HG03521 (cell line): ENCODE measurements at regions not wholly inside any gene's neighbourhood (a gene's known extent, or its start where the extent isn't known, plus 50 kb on each side); places are given as distances from the start of the nearest gene placed in this dataset.
"Not testable (repeated sequence)": the region's sequence is repeated elsewhere in the genome, so short reads cannot be mapped to it uniquely, and the experiment has no call there.

Source experiments
- ATAC-seq: cut with Tn5 transposase; IDR thresholded peaks from one replicate; pipeline ENCODE4 v1.9.1; 2021; ENCODE audit warnings: mild to moderate bottlenecking, moderate library complexity; ENCODE audit not compliant: unreplicated experiment

- ATAC-seq = no peak
These were observed 246.1 kb downstream of the KCNRG start for GRCh38 chr13:50261130-50261901.

DNA sequence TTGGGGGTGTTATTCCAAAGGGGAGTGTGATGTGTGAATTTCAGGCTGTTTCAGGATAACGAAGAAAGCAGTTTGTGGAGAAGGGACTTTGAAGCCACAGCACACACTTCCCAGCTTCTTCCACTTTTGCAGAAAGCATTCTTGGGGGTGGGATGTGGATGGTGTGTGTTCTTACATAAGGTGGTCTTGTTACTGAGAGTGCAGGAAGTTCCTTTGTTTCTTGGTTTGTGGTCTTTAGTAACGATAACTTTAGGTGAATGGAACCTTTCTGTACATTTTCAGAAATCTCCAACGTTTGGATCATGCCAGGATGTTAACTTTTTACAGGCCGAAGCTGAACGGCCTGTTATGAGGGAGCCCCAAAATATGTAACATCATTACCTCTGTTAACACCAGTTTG is 251.8 kb downstream of the KCNRG start:
- ATAC-seq = no peak

- ATAC-seq = no peak
These were observed 252.7 kb downstream of the KCNRG start for GRCh38 chr13:50267917-50268316.

DNA sequence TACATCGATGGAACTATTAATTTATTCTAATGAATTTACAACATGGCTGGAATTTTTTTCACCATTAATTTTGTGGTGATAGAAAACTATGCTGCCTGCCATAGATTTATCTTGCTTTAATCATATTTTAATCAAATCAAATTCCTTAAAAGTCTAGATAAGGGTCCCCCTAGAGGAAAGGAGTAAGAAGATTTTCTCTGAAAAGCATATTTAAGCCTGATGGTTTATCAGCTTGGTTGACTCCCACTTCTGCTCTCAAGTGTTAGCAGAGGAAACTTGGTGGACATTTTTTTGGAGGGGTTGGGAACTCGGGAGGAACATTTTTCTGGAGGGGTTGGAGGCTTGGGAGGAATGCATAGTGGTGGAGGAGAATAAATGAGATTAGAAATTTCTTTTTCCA is 253.3 kb downstream of the KCNRG start:
- ATAC-seq = no peak

DNA sequence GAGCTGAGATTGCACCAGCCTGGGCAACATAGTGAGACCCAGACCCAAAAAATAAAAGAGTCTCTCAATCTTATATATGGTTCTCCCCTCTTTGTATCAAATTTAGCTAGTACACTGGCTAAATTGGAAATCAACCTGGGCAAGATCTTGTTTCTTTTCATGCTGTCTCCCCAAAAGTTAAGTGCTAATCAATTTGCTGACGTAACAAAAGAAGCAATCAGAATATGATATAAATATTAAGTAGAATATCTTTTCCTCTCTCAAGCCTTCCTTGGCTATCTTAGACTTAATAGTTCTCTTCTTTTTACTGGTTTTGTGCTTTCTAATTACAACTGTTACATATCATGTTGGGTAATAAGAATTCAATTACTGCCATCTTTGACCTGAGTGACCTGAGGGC is 258.9 kb downstream of the KCNRG start:
- ATAC-seq = no peak

DNA sequence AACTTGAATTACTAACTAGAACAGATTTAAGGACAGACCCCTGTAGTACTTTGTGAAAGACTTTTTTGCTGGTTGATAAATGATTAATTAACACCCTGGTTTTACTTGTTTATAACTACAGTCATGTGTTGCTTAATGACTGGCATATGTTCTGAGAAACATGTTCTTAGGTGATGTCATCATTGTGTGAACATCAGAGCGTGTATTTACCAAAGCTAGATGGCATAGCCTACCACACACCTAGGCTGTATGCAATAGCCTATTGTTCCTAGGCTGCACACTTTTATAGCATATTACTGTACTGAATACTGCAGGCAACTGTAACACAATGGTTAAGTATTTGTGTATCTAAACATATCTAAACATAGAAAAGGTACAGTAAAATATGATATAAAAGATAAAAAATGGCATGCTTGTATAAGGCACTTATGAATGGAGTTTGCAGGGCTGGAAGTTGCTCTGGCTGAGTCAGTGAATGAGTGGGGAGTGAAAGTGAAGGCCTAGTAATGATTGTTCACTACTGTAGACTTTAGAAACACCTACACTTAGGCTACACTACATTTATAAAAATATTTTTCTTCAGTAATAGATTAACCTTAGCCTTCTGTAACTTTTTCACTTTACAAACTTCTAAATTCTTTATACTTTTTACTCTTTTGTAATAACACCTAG is 260.3 kb downstream of the KCNRG start:
- no peak for ATAC-seq

DNA sequence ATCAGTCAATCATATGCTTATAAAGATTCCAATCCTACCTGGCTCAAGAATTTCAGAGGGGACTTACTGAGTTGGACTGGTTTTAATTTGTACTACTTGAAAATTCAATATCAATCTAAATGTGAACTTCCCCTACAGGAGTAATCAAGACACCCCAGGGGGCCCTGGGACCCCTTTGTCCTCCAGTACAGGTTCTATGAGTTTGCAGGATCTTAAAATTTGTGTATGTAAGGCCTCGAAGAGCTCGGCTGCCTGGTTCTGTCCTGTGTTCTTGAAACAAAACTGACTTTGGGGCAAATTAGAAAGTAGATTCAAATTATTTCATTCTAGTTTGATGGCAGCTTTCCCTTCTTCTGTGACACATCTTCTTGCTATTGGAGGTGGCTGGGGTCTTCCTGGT is 261.3 kb downstream of the KCNRG start:
- ATAC-seq = no peak

- ATAC-seq = no peak
These were observed 261.9 kb downstream of the KCNRG start for GRCh38 chr13:50277127-50277526.

DNA sequence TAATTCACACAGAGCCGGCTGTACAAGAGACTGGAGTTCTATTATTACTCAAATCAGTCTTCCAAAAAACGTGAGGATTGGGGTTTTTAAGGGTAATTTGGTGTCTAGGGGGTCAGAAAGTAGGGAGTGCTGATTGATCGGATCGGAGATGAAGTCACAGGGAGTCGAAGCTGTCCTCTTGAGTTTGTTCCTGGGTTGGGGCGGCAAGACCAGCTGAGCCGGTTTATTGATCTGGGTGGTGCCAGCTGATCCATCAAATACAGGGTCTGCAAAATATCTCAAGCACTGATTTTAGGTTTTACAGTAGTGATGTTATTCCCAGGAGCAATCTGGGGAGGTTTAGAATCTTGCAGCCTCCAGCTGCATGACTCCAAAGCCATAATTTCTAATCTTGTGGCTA is 262.7 kb downstream of the KCNRG start:
- ATAC-seq = no peak

- ATAC-seq = no peak
These were observed 265.2 kb downstream of the KCNRG start for GRCh38 chr13:50280441-50280937.

- no peak for ATAC-seq
These were observed 266.8 kb downstream of the KCNRG start for GRCh38 chr13:50282016-50282415.

GRCh38 chr13:50283017-50283416 is 267.8 kb downstream of the KCNRG start:
- no peak for ATAC-seq

DNA sequence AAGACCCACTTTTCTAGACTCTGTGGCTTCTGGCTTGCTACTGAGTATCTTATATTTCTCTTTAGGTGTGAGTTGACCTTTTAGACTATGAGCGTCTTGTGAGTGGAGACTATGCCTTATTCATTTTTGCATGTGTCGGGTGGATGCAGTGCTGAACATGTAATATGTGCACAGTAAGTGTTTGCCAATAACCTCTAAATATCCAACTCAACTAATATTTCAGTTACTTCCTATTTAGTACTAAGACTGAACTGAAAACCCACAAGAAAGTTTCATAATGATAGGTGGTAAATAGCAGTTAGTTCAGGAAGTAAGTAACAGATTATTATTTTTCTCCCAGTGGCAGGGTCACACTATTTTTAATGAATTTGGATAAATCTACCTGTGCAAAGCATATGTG is 269.3 kb downstream of the KCNRG start:
- peak; percentile 59 for ATAC-seq

- ATAC-seq = no peak
These were observed 270.0 kb downstream of the KCNRG start for GRCh38 chr13:50285283-50285682.

- ATAC-seq = no peak
These were observed 271.1 kb downstream of the KCNRG start for GRCh38 chr13:50286324-50286723.

- no peak for ATAC-seq
These were observed 274.9 kb downstream of the KCNRG start for GRCh38 chr13:50290186-50290585.

GRCh38 chr13:50291611-50292010 is 276.4 kb downstream of the KCNRG start:
- ATAC-seq = no peak

GRCh38 chr13:50292081-50292480 is 276.8 kb downstream of the KCNRG start:
- ATAC-seq = no peak

- not testable (repeated sequence) for ATAC-seq
These were observed 279.2 kb downstream of the KCNRG start for GRCh38 chr13:50294425-50294824.

GRCh38 chr13:50299546-50300249 is 284.5 kb downstream of the KCNRG start:
- ATAC-seq = no peak

GRCh38 chr13:50303963-50304721 is 288.9 kb downstream of the KCNRG start:
- no peak for ATAC-seq
